ENCODE measurements at regions not wholly inside any gene's neighbourhood (a gene's known extent, or its start where the extent isn't known, plus 50 kb on each side); places are given as distances from the start of the nearest gene placed in this dataset.

DNA sequence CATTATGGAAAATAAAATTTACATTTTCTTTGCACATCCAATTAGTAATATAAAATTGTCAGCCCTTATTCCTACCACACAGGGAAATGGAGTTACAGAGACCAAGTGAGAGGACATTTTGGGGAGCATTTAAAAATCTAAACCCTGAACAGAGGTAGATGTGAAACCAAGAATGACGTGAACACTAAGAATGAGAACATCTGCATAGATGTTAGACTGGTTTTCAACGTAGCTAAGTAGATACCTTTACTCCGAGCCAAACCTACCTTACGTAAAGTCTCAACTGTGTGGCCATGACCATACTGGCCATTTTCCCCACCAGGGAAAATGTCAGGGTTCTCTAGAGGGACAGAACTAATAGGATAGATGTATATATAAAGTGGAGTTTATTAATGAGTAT is 51.4 kb upstream of the THBS1 start:
- Mint-ChIP-seq H3K4me3 (no peak overlapping the region), H3K4me1 (ENCODE audit: low read depth) (no peaks in the 10 kb centered on the region), H3K36me3 (ENCODE audit: low read depth) (no peaks in the 10 kb centered on the region), H3K27me3 (peaks cover 7% of the 10 kb centered on the region), H3K27ac (no peak overlapping the region), H3K9me3 (no peaks in the 10 kb centered on the region)
- DNase-seq: no peak

DNA sequence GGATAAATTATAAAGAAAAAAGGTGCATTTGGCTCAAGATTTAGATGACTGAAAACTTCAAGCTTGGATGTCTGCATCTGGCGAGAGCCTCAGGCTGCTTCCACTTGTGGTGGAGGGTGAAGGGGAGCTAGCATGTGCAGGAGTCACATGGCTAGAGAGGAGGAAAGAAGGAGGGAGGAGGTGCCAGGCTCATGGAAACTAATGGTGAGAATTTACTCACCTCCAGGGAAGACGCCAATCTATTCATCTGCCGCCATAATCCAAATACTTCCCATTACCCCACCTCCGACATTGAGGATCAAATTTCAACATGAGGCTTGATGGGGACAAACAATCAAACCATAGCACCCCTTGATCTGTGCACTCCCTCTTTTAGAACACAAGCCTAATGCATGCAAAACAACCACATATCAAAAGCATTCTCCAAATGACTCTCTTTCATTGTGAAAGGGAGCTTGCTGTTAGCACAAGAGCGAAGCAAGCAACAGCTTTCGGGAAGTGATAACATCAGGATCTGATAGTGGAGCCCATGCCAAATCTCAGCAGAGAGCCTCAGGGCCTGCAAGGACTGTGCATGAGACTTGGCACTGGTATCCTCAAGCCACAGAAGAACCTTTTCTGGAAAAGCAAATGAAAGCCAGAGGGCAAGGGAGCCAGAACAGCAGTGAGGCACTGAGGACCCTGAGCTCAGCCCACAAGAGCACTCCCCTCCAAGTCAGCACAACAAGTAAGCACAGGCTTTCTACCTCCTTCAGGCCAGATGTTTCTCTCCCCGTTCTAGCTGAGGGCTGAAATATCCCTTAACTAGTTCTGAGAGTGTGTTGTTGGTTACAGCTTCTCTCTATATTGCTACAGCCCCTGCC is 50.2 kb upstream of the THBS1 start:
- no peak for DNase-seq
- Mint-ChIP-seq H3K36me3 (ENCODE audit: low read depth) (no peaks in the 10 kb centered on the region), H3K27me3 (peaks cover 7% of the 10 kb centered on the region), H3K27ac (no peak overlapping the region), H3K4me3 (no peak overlapping the region), H3K4me1 (ENCODE audit: low read depth) (no peaks in the 10 kb centered on the region), H3K9me3 (no peaks in the 10 kb centered on the region)
